K562 (cell line): ENCODE measurements at regions not wholly inside any gene's neighbourhood (a gene's known extent, or its start where the extent isn't known, plus 50 kb on each side); places are given as distances from the start of the nearest gene placed in this dataset.

Experiments used
- ATAC-seq: fragments of 200-7000 bp; cut with Tn5 transposase; 3 replicates; pipeline ENCODE4 v1.9.1; 2020; ENCODE audit warnings: moderate library complexity
- BruUV-seq: library from RNA; stranded (reverse); fragments of 400-500 nt; replicated peaks from 2 replicates; lab custom pipeline; 2021; lab: Mats Ljungman, UMichigan
- CTCF ChIA-PET: fragments of 300-600 bp; formaldehyde crosslinking; extraction: SDS; loops from one replicate; lab custom pipeline; 2021; ENCODE audit warnings: low intra/inter-chr PET ratio; lab: Yijun Ruan, JAX
- POLR2A ChIA-PET: fragments of 300-600, 350-650 bp; sonication (Branson Sonifier 250); formaldehyde crosslinking; extraction: SDS; loops from one replicate; lab custom pipeline; 2021; ENCODE audit warnings: antibody characterized with exemption, inconsistent platforms; lab: Yijun Ruan, JAX
- DNase-seq, 4 experiments: peaks; one replicate each; pipeline versions ENCODE4 v3.0.0 to v3.0.0-alpha.2; 2011 to 2018; ENCODE audit warnings: low spot score in 3 of 4, mixed read lengths in 3 of 4; ENCODE audit errors: extremely low read depth in 1 of 4
- FAIRE-seq: peaks from 2 replicates; lab custom pipeline; 2011; peaks lifted over from hg19 to GRCh38; lab: Jason Lieb, UNC
- H2AFZ ChIP-seq: 2 replicates; pipeline ENCODE4 v1.6.0; 2011; ENCODE audit warnings: low read depth, low read length, control low read depth, inconsistent platforms
- H3K27ac ChIP-seq: fragments of 200-600 bp; 3 replicates; pipeline ENCODE4 v1.8.0; 2011; ENCODE audit warnings: low read depth, mild to moderate bottlenecking, control low read depth, inconsistent platforms, low read length, moderate library complexity, mixed read lengths; ENCODE audit errors: extremely low read depth
- H3K27me3 ChIP-seq, 2 experiments: fragments of 300-600 bp in 1 of 2; 2 replicates in 1 of 2; 3 replicates in 1 of 2; pipeline versions ENCODE4 v1.6.0 to v1.8.0; 2011; ENCODE audit warnings: inconsistent platforms in 2 of 2, low read length in 2 of 2, mild to moderate bottlenecking in 1 of 2, mixed read lengths in 1 of 2, moderate library complexity in 1 of 2; ENCODE audit not compliant: control insufficient read depth in 2 of 2, insufficient read depth in 2 of 2
- H3K36me3 ChIP-seq: fragments of 300-600 bp; 3 replicates; pipeline ENCODE4 v1.8.0; 2011; ENCODE audit warnings: mild to moderate bottlenecking, low read length, inconsistent platforms; ENCODE audit not compliant: control insufficient read depth, insufficient read depth
- H3K4me1 ChIP-seq, 2 experiments: fragments of 200-600 bp in 1 of 2; replicated peaks in 1 of 2; 2 replicates in 1 of 2; 3 replicates in 1 of 2; pipeline versions ENCODE4 v1.5.1 to v1.8.0; 2011; ENCODE audit warnings: inconsistent platforms in 2 of 2, low read length in 2 of 2, mild to moderate bottlenecking in 1 of 2, mixed read lengths in 1 of 2, moderate library complexity in 1 of 2; ENCODE audit not compliant: control insufficient read depth in 2 of 2, insufficient read depth in 2 of 2
- H3K4me2 ChIP-seq: 2 replicates; pipeline ENCODE4 v1.6.1; 2011; ENCODE audit warnings: low read length, control low read depth, inconsistent platforms, mixed read lengths; ENCODE audit not compliant: insufficient read depth
- H3K4me3 ChIP-seq: fragments of 200-600 bp; sonication (generic), shearing (Covaris generic); 2 replicates; pipeline ENCODE4 v1.5.1; 2016; ENCODE audit warnings: control low read depth, inconsistent platforms
- H3K79me2 ChIP-seq: fragments of 200-600 bp; 3 replicates; pipeline ENCODE4 v1.8.0; 2011; ENCODE audit warnings: low read length, inconsistent platforms; ENCODE audit not compliant: control insufficient read depth, insufficient read depth
- H3K9ac ChIP-seq, 2 experiments: 2 replicates each; pipeline versions ENCODE4 v1.6.0 to v1.6.1; 2011; ENCODE audit warnings: low read depth in 2 of 2, low read length in 2 of 2, control low read depth in 1 of 2, inconsistent platforms in 1 of 2, mild to moderate bottlenecking in 1 of 2, mixed read lengths in 1 of 2; ENCODE audit not compliant: insufficient read depth in 1 of 2
- H3K9me1 ChIP-seq: one replicate; pipeline ENCODE4 v1.6.0; 2011; ENCODE audit warnings: inconsistent platforms, mild to moderate bottlenecking, low read length, moderate library complexity; ENCODE audit not compliant: control insufficient read depth, insufficient read depth
- H3K9me3 ChIP-seq: replicated peaks from 2 replicates; pipeline ENCODE4 v1.5.1; 2011; ENCODE audit warnings: low read depth, low read length, inconsistent platforms; ENCODE audit not compliant: control insufficient read depth, insufficient read depth
- H4K20me1 ChIP-seq: replicated peaks from 2 replicates; pipeline ENCODE4 v1.6.1; 2011; ENCODE audit warnings: low read length, inconsistent platforms, mixed read lengths; ENCODE audit not compliant: control insufficient read depth, insufficient read depth
- CBFB ChIP-seq: sonication (generic); formaldehyde crosslinking; IDR thresholded peaks from 2 replicates; pipeline ENCODE4 v1.4.0; 2020; ENCODE audit warnings: mild to moderate bottlenecking, missing genetic modification reagents
- CTBP1 ChIP-seq: fragments of 450-650 bp; IDR thresholded peaks from 2 replicates; pipeline ENCODE4 v1.6.1; 2016; ENCODE audit warnings: borderline replicate concordance
- DACH1 ChIP-seq: fragments of 450-650 bp; IDR thresholded peaks from 2 replicates; pipeline ENCODE4 v1.6.1; 2018; ENCODE audit not compliant: partially characterized antibody
- FOXM1 ChIP-seq, 2 experiments: fragments of 450-650 bp in 1 of 2; sonication (generic) in 1 of 2; formaldehyde crosslinking in 1 of 2; IDR thresholded peaks; 2 replicates each; pipeline versions ENCODE4 v1.6.1 to v1.9.0; 2017 to 2022; ENCODE audit warnings: low read depth in 2 of 2, mild to moderate bottlenecking in 2 of 2, missing genetic modification reagents in 1 of 2, moderate library complexity in 1 of 2
- PHB2 ChIP-seq: fragments of 450-650 bp; IDR thresholded peaks from 2 replicates; pipeline ENCODE4 v1.6.1; 2017; ENCODE audit warnings: low read depth
- PURB ChIP-seq: sonication (generic); formaldehyde crosslinking; IDR thresholded peaks from 2 replicates; pipeline ENCODE4 v1.9.0; 2021; ENCODE audit warnings: low read depth, mild to moderate bottlenecking, missing genetic modification reagents
- SMARCC2 ChIP-seq: fragments of 450-650 bp; IDR thresholded peaks from 2 replicates; pipeline ENCODE4 v1.6.1; 2017; ENCODE audit warnings: antibody characterized with exemption, moderate library complexity, mild to moderate bottlenecking, low read depth
- YY1 ChIP-seq, 3 experiments: IDR thresholded peaks; 2 replicates each; pipeline ENCODE4 v1.6.1; 2011; ENCODE audit warnings: low read length in 2 of 3, mild to moderate bottlenecking in 2 of 3, moderate library complexity in 2 of 3, borderline replicate concordance in 1 of 3, control low read depth in 1 of 3, low read depth in 1 of 3; ENCODE audit not compliant: insufficient read depth in 3 of 3, insufficient replicate concordance in 2 of 3, control insufficient read depth in 1 of 3, insufficient read length in 1 of 3; ENCODE audit errors: extremely low read depth in 1 of 3
- ZNF707 ChIP-seq: fragments of 250-450 bp; sonication (Bioruptor Pico); conservative IDR thresholded peaks from 2 replicates; pipeline ENCODE4 v1.8.0; 2022; ENCODE audit warnings: inconsistent platforms, mild to moderate bottlenecking, moderate library complexity
- ZNF79 ChIP-seq: fragments of 250-450 bp; sonication (Bioruptor Pico); IDR thresholded peaks from 2 replicates; pipeline ENCODE4 v1.4.0; 2020; ENCODE audit warnings: low read depth, mild to moderate bottlenecking, moderate library complexity
- WGBS: fragments of 100-300 bp; shearing (Covaris generic); methylation state at CpG from one replicate; pipeline ENCODE4 v1.1.6; 2016; ENCODE audit warnings: low coverage, mixed read lengths; ENCODE audit not compliant: insufficient coverage; ENCODE audit errors: missing lambda C conversion rate; 5-methylcytosine and 5-hydroxymethylcytosine counted together
- in situ Hi-C: fragments of 300-500 bp; cut with MboI; formaldehyde crosslinking; loops from 4 replicates; pipeline ENCODE4 v1.15.0; 2018; ENCODE audit warnings: inconsistent platforms, mixed read lengths
- intact Hi-C: fragments of 100-400 bp; cut with micrococcal nuclease; formaldehyde crosslinking; loops from 2 replicates; pipeline ENCODE4 v1.14.2; 2022
- TF ChIP-seq, protein P1 (sequence below): fragments of 450-650 bp; IDR thresholded peaks from 2 replicates; pipeline ENCODE4 v1.6.1; 2014; ENCODE audit warnings: low read depth, mild to moderate bottlenecking, moderate library complexity, borderline replicate concordance
- TF ChIP-seq, protein P2 (sequence below), 2 experiments: fragments of 450-650 bp; conservative IDR thresholded peaks; 2 replicates each; pipeline ENCODE4 v1.6.1; 2017; ENCODE audit warnings: mild to moderate bottlenecking in 2 of 2, moderate library complexity in 2 of 2
- TF ChIP-seq, protein P3 (sequence below): sonication (generic); formaldehyde crosslinking; IDR thresholded peaks from 2 replicates; pipeline ENCODE4 v1.9.0; 2022; ENCODE audit warnings: mild to moderate bottlenecking, missing genetic modification reagents

DNA sequence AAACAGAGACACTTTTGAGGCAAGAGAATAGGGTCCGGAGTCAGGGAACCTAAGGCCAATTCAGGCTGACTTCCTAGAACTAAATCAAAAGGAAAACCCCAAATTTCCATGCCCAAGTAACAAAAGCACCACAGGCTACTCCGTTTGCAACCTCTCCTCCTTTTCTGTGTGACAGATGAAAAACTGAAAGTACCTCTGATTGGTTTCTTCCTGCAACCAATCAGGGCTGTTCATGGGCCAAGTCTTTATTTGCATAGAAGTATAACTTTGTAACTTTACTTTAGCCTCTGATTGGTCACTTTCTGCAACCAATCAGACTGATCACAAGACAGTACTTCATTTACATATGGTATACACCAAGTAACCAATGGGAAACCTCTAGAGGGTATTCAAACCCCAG is 239.9 kb upstream of the KCND2 start:
- 12% methylated on average over 2 of the region's 2 CpGs for WGBS

DNA sequence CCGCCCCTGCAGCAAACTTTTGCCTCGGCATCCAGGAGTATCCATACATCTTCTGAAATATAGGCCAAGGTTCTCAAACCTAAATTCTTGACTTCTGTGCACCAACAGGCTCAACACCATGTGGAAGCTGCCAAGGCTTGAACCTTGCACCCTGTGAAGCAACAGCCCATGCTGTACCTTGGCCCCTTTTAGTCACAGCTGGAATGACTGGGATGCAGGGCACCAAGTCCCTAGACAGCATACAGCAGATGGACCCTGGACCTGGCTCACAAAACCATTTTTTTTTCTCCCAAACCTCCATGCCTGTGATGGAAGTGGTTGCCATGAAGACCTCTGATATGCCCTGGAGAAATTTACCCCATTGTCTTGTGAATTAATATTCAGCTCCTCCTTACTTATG is 233.8 kb upstream of the KCND2 start:
- CTCF ChIA-PET, result interaction anchor here (0.9 kb wide), 1 partner anchor 14 kb away, joined by 3 read pairs; no protein-coding TSS in a partner anchor
- intact Hi-C loops (no loop called here), in situ Hi-C loops (no loop called here)
- Histone ChIP-seq H3K9me1 (no peaks in the 10 kb centered on the region), H3K4me3 (no peak overlapping the region), H3K27ac (no peak overlapping the region), H3K79me2 (no peaks in the 10 kb centered on the region), H3K4me2 (no peak overlapping the region), H3K36me3 (no peaks in the 10 kb centered on the region), H3K27me3 (no peaks in the 10 kb centered on the region), H3K9me3 (no peaks in the 10 kb centered on the region), H3K9ac (no peak overlapping the region), H4K20me1 (no peaks in the 10 kb centered on the region), H3K4me1 (no peaks in the 10 kb centered on the region), H2AFZ (no peak overlapping the region)
- ATAC-seq (no peak), DNase-seq (no peak), FAIRE-seq (no peak)
- 8% methylated on average over 2 of the region's 2 CpGs for WGBS
- POLR2A ChIA-PET, result no interaction called here
- no TSS peak for BruUV-seq
- TF ChIP-seq, protein P1, sequence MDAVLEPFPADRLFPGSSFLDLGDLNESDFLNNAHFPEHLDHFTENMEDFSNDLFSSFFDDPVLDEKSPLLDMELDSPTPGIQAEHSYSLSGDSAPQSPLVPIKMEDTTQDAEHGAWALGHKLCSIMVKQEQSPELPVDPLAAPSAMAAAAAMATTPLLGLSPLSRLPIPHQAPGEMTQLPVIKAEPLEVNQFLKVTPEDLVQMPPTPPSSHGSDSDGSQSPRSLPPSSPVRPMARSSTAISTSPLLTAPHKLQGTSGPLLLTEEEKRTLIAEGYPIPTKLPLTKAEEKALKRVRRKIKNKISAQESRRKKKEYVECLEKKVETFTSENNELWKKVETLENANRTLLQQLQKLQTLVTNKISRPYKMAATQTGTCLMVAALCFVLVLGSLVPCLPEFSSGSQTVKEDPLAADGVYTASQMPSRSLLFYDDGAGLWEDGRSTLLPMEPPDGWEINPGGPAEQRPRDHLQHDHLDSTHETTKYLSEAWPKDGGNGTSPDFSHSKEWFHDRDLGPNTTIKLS, result no peak
- no peak for TF ChIP-seq PHB2
- no peak for TF ChIP-seq DACH1
- TF ChIP-seq CTBP1, result no peak
- TF ChIP-seq YY1 (IDR thresholded peaks at IDR 0.05; ENCODE audit: borderline replicate concordance in 1 of 3, control insufficient read depth in 1 of 3, extremely low read depth in 1 of 3, insufficient read depth in 3 of 3, insufficient read length in 1 of 3, insufficient replicate concordance in 2 of 3, low read depth in 1 of 3, low read length in 2 of 3), result no peak
- no peak for TF ChIP-seq ZNF707 (CRISPR knock-in tag)
- TF ChIP-seq PURB (CRISPR knock-in tag), result no peak
- no peak for TF ChIP-seq ZNF79 (CRISPR knock-in tag)
- no peak for TF ChIP-seq SMARCC2
- TF ChIP-seq, protein P2, sequence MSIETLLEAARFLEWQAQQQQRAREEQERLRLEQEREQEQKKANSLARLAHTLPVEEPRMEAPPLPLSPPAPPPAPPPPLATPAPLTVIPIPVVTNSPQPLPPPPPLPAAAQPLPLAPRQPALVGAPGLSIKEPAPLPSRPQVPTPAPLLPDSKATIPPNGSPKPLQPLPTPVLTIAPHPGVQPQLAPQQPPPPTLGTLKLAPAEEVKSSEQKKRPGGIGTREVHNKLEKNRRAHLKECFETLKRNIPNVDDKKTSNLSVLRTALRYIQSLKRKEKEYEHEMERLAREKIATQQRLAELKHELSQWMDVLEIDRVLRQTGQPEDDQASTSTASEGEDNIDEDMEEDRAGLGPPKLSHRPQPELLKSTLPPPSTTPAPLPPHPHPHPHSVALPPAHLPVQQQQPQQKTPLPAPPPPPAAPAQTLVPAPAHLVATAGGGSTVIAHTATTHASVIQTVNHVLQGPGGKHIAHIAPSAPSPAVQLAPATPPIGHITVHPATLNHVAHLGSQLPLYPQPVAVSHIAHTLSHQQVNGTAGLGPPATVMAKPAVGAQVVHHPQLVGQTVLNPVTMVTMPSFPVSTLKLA (conservative IDR thresholded peaks at IDR 0.05), result no peak
- TF ChIP-seq, protein P3, sequence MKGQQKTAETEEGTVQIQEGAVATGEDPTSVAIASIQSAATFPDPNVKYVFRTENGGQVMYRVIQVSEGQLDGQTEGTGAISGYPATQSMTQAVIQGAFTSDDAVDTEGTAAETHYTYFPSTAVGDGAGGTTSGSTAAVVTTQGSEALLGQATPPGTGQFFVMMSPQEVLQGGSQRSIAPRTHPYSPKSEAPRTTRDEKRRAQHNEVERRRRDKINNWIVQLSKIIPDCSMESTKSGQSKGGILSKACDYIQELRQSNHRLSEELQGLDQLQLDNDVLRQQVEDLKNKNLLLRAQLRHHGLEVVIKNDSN (CRISPR knock-in tag), result no peak

More for the DNA sequence above, 239.9 kb upstream of the KCND2 start:
- Histone ChIP-seq H3K4me3 (no peak overlapping the region), H3K4me2 (no peak overlapping the region; the same call in 1 of the 2 replicates), H3K79me2 (no peaks in the 10 kb centered on the region), H4K20me1 (no peaks in the 10 kb centered on the region), H3K27ac (no peak overlapping the region), H3K27me3 (no peaks in the 10 kb centered on the region), H3K36me3 (no peaks in the 10 kb centered on the region), H3K4me1 (no peaks in the 10 kb centered on the region), H3K9ac (no peak overlapping the region), H3K9me3 (no peaks in the 10 kb centered on the region), H2AFZ (peak overlapping the region; percentile 51), H3K9me1 (no peaks in the 10 kb centered on the region)
- intact Hi-C loops (no loop called here), in situ Hi-C loops (no loop called here)
- no TSS peak for BruUV-seq
- CTCF ChIA-PET, result no interaction called here
- ATAC-seq (peak; percentile 94), FAIRE-seq (no peak), DNase-seq (peak in 1 of 4 experiments; percentile 38)
- POLR2A ChIA-PET, result no interaction called here
- TF ChIP-seq CBFB (CRISPR knock-in tag) (no peak), FOXM1 (IDR thresholded peaks at IDR 0.05; ENCODE audit: low read depth) (peak; percentile 52; the same call in 1 of the 2 replicates), FOXM1 (CRISPR knock-in tag; IDR thresholded peaks at IDR 0.05; ENCODE audit: low read depth) (no peak)
